B cell (primary cell): ENCODE measurements at regions not wholly inside any gene's neighbourhood (a gene's known extent, or its start where the extent isn't known, plus 50 kb on each side); places are given as distances from the start of the nearest gene placed in this dataset.

Experiments used
- ATAC-seq: fragments of 200-7000 bp; cut with Tn5 transposase; one replicate; pipeline ENCODE4 v1.10.0; 2021; ENCODE audit warnings: low read depth, mild to moderate bottlenecking, moderate number of reproducible peaks, moderate library complexity
- CTCF ChIA-PET: fragments of 350-600 bp; sonication (Branson Sonifier 250); formaldehyde crosslinking; loops from one replicate; lab custom pipeline; 2021; ENCODE audit warnings: antibody characterized with exemption, inconsistent platforms; lab: Charles Lee
- POLR2A ChIA-PET: fragments of 350-600 bp; sonication (Branson Sonifier 250); formaldehyde crosslinking; loops from one replicate; lab custom pipeline; 2021; ENCODE audit warnings: antibody characterized with exemption; lab: Charles Lee
- DNase-seq: peaks from one replicate; pipeline ENCODE4 v3.0.0; 2013
- H2AFZ ChIP-seq: 2 replicates; pipeline ENCODE4 v1.6.1; 2012; ENCODE audit warnings: mild to moderate bottlenecking, low read depth, low read length; ENCODE audit not compliant: insufficient read depth, poor library complexity, severe bottlenecking
- H3K27ac ChIP-seq, 2 donors: 1 replicate in 1 of 2; 2 replicates in 1 of 2; pipeline ENCODE4 v1.5.1; 2012 to 2013; ENCODE audit warnings: low read length in 2 of 2, mild to moderate bottlenecking in 2 of 2, moderate library complexity in 1 of 2
- H3K27me3 ChIP-seq, 4 experiments: fragments of 200-600 bp in 1 of 4; sonication (generic) in 1 of 4; replicated peaks in 1 of 4; 1 replicate in 2 of 4; 2 replicates in 2 of 4; pipeline versions ENCODE4 v1.6.1 to v1.7.0; 2013 to 2016; ENCODE audit warnings: low read length in 3 of 4, mild to moderate bottlenecking in 2 of 4, mixed read lengths in 1 of 4, moderate library complexity in 1 of 4; ENCODE audit not compliant: insufficient read depth in 4 of 4, control insufficient read depth in 3 of 4; ENCODE audit errors: control extremely low read depth in 1 of 4
- H3K36me3 ChIP-seq, 2 experiments: replicated peaks in 1 of 2; 1 replicate in 1 of 2; 2 replicates in 1 of 2; pipeline versions ENCODE4 v1.6.1 to v1.7.1; 2013; ENCODE audit warnings: low read length in 1 of 2; ENCODE audit not compliant: insufficient read depth in 2 of 2, control insufficient read depth in 1 of 2; ENCODE audit errors: control extremely low read depth in 1 of 2, extremely low read depth in 1 of 2
- H3K4me1 ChIP-seq, 2 donors: fragments of 200-600 bp in 1 of 2; sonication (generic) in 1 of 2; 1 replicate in 1 of 2; 2 replicates in 1 of 2; pipeline versions ENCODE4 v1.5.1 to v1.6.1; 2013 to 2017; ENCODE audit warnings: low read length in 2 of 2; ENCODE audit not compliant: control insufficient read depth in 2 of 2, insufficient read depth in 2 of 2
- H3K4me2 ChIP-seq: replicated peaks from 2 replicates; pipeline ENCODE3; 2012; ENCODE audit warnings: mild to moderate bottlenecking, low read depth, low read length; ENCODE audit not compliant: poor library complexity, severe bottlenecking
- H3K4me3 ChIP-seq, 5 experiments: fragments of 200-600 bp in 1 of 5; sonication (generic) in 1 of 5; 1 replicate in 3 of 5; 2 replicates in 2 of 5; pipeline versions ENCODE4 v1.5.1 to v1.7.0; 2011 to 2016; ENCODE audit warnings: low read length in 4 of 5, mild to moderate bottlenecking in 4 of 5, low read depth in 2 of 5, control low read depth in 1 of 5, moderate library complexity in 1 of 5; ENCODE audit not compliant: insufficient read depth in 1 of 5; ENCODE audit errors: control extremely low read depth in 1 of 5, extremely low read depth in 1 of 5
- H3K79me2 ChIP-seq: fragments of 200-600 bp; sonication (generic); one replicate; pipeline ENCODE4 v1.6.0; 2016; ENCODE audit warnings: low read length; ENCODE audit not compliant: control insufficient read depth, insufficient read depth
- H3K9ac ChIP-seq: fragments of 200-600 bp; sonication (generic); 2 replicates; pipeline ENCODE4 v1.6.1; 2017; ENCODE audit warnings: mild to moderate bottlenecking, low read length, moderate library complexity
- H3K9me3 ChIP-seq, 3 donors: one replicate each; pipeline versions ENCODE4 v1.6.1 to v1.7.1; 2013; ENCODE audit warnings: low read length in 2 of 3; ENCODE audit not compliant: control insufficient read depth in 2 of 3, insufficient read depth in 1 of 3; ENCODE audit errors: control extremely low read depth in 1 of 3
- H4K20me1 ChIP-seq: 2 replicates; pipeline ENCODE4 v1.6.0; 2012; ENCODE audit warnings: mild to moderate bottlenecking, low read length; ENCODE audit not compliant: insufficient read depth, control insufficient read depth, poor library complexity, severe bottlenecking
- H3K27ac Mint-ChIP-seq: one replicate; pipeline ENCODE4 v1.8.0; 2021; ENCODE audit warnings: mixed read lengths
- H3K27me3 Mint-ChIP-seq: one replicate; pipeline ENCODE4 v1.8.0; 2021; ENCODE audit warnings: mixed read lengths
- H3K4me1 Mint-ChIP-seq: one replicate; pipeline ENCODE4 v1.8.0; 2021; ENCODE audit warnings: mixed read lengths
- H3K4me3 Mint-ChIP-seq: one replicate; pipeline ENCODE4 v1.8.0; 2021; ENCODE audit warnings: mixed read lengths
- H3K9me3 Mint-ChIP-seq: one replicate; pipeline ENCODE4 v1.8.0; 2022; ENCODE audit warnings: mixed read lengths; ENCODE audit not compliant: insufficient read depth
- EZH2 ChIP-seq: IDR thresholded peaks from 2 replicates; pipeline ENCODE4 v1.6.1; 2012; ENCODE audit warnings: borderline replicate concordance, low read depth, mild to moderate bottlenecking, moderate library complexity, low read length; ENCODE audit not compliant: insufficient read depth, poor library complexity, severe bottlenecking
- WGBS: methylation state at CpG from one replicate; pipeline ENCODE4 v1.1.5; 2013; ENCODE audit warnings: missing lambda C conversion rate; ENCODE audit not compliant: insufficient coverage; 5-methylcytosine and 5-hydroxymethylcytosine counted together
- intact Hi-C: fragments of 100-400 bp; cut with micrococcal nuclease; formaldehyde crosslinking; loops from one replicate; pipeline ENCODE4 v1.10.0; 2022
- TF ChIP-seq, protein P1 (sequence below): fragments of 200-600 bp; IDR thresholded peaks from one replicate; pipeline ENCODE4 v1.8.0; 2022; ENCODE audit warnings: antibody characterized with exemption, mild to moderate bottlenecking

DNA sequence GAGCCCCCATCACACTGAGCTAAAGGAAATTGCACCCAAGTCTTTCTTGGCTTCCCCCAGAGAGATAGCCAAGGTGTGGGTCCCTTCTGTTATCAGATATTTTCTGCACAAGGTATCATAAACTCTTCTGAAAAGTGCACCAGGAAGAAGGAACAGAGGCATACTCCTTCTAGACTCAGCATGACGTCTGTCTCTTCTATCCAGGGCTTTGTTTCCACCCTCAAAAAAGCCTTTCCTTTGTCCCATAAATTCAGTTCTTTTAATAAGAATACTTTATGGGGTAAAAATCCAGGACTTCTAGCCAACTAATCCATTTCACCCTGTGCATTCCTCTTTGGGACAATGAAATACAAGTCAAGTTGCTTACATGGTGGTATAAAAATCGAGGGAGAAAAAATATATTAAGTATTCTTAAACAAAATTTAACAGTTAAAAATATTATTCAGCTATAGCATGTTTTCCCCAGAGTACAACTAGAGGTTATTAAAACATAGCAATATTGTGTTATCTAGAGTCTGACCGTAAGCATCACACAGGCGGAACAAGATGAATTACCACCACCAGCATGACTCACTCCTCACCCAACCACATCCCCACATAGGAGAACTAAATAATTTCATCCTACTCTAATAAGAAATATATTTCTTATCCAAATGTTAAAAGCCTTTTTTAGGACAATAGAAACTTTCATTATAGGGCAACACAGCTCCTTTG lies 79.9 kb upstream of the GPC6 start:
- peaks cover 3% of the 10 kb centered on the region for H3K9me3 Mint-ChIP-seq
- ATAC-seq (no peak), DNase-seq (no peak)
- no peaks in the 10 kb centered on the region for H3K27me3 Mint-ChIP-seq
- WGBS = no CpG with 5 or more reads among the region's 4 CpGs
- H3K4me3 Mint-ChIP-seq = no peak overlapping the region
- H3K9ac ChIP-seq = no peak overlapping the region
- intact Hi-C loops = no loop called here
- H3K4me1 Mint-ChIP-seq = no peaks in the 10 kb centered on the region
- H3K4me1 ChIP-seq = no peaks in the 10 kb centered on the region
- H3K4me2 ChIP-seq = no peak overlapping the region
- no peak overlapping the region for H2AFZ ChIP-seq
- no peak overlapping the region for H3K4me3 ChIP-seq
- no peak for TF ChIP-seq EZH2
- TF ChIP-seq, protein P1, sequence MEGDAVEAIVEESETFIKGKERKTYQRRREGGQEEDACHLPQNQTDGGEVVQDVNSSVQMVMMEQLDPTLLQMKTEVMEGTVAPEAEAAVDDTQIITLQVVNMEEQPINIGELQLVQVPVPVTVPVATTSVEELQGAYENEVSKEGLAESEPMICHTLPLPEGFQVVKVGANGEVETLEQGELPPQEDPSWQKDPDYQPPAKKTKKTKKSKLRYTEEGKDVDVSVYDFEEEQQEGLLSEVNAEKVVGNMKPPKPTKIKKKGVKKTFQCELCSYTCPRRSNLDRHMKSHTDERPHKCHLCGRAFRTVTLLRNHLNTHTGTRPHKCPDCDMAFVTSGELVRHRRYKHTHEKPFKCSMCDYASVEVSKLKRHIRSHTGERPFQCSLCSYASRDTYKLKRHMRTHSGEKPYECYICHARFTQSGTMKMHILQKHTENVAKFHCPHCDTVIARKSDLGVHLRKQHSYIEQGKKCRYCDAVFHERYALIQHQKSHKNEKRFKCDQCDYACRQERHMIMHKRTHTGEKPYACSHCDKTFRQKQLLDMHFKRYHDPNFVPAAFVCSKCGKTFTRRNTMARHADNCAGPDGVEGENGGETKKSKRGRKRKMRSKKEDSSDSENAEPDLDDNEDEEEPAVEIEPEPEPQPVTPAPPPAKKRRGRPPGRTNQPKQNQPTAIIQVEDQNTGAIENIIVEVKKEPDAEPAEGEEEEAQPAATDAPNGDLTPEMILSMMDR = no peak
- H3K27ac ChIP-seq = no peak overlapping the region
- no peaks in the 10 kb centered on the region for H3K79me2 ChIP-seq
- no peaks in the 10 kb centered on the region for H3K36me3 ChIP-seq
- POLR2A ChIA-PET = no interaction called here
- no peaks in the 10 kb centered on the region for H3K9me3 ChIP-seq
- no peaks in the 10 kb centered on the region for H3K27me3 ChIP-seq
- no peaks in the 10 kb centered on the region for H4K20me1 ChIP-seq
- CTCF ChIA-PET = no interaction called here
- H3K27ac Mint-ChIP-seq = no peak overlapping the region

DNA sequence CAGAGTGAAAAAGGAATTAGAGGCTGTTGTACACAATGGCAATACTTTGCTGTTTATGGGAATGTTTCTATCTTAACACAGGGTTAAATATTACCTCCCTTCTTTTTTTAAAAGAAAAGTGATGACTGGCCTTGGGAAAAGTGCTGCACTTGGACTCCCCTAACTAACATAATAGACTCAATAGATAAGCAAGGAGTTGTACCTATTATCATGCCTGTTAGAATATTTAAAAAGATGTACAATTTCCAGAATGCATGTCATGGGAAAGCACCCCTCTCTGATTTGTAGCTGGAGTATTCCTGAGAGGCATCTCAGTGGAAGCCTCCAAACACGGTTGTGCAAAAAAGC lies 79.3 kb upstream of the GPC6 start:
- intact Hi-C loops = no loop called here
- H3K4me3 Mint-ChIP-seq = no peak overlapping the region
- TF ChIP-seq, protein P1 = no peak
- TF ChIP-seq EZH2 = no peak
- H3K4me1 Mint-ChIP-seq = no peaks in the 10 kb centered on the region
- no peak overlapping the region for H3K27ac Mint-ChIP-seq
- H3K4me3 ChIP-seq = no peak overlapping the region
- no peaks in the 10 kb centered on the region for H3K36me3 ChIP-seq
- DNase-seq (no peak), ATAC-seq (no peak)
- no peak overlapping the region for H3K4me2 ChIP-seq
- CTCF ChIA-PET = no interaction called here
- POLR2A ChIA-PET = no interaction called here
- H3K9me3 ChIP-seq = no peaks in the 10 kb centered on the region
- H3K27ac ChIP-seq = no peak overlapping the region
- H3K27me3 Mint-ChIP-seq = no peaks in the 10 kb centered on the region
- WGBS = no CpG with 5 or more reads among the region's 1 CpG
- H3K9ac ChIP-seq = no peak overlapping the region
- no peaks in the 10 kb centered on the region for H3K27me3 ChIP-seq
- H2AFZ ChIP-seq = no peak overlapping the region
- no peaks in the 10 kb centered on the region for H3K4me1 ChIP-seq
- no peaks in the 10 kb centered on the region for H4K20me1 ChIP-seq
- H3K79me2 ChIP-seq = no peaks in the 10 kb centered on the region
- H3K9me3 Mint-ChIP-seq = peaks cover 6% of the 10 kb centered on the region
